Vagina (tissue), 2 donors: ENCODE measurements at regions not wholly inside any gene's neighbourhood (a gene's known extent, or its start where the extent isn't known, plus 50 kb on each side); places are given as distances from the start of the nearest gene placed in this dataset.

ENCODE experiments used
- DNase-seq, 2 donors: peaks; one replicate each; pipeline ENCODE4 v3.0.0-alpha.2; 2017; ENCODE audit errors: extremely low spot score in 2 of 2
- H3K27ac ChIP-seq: fragments of 200-600 bp; sonication (generic); one replicate; pipeline ENCODE4 v1.5.1; 2019
- H3K27me3 ChIP-seq: fragments of 200-600 bp; sonication (generic); one replicate; pipeline ENCODE4 v1.5.1; 2019
- H3K36me3 ChIP-seq, 2 donors: fragments of 200-600 bp; sonication (generic); one replicate each; pipeline ENCODE4 v1.5.1; 2017 to 2019
- H3K4me1 ChIP-seq: fragments of 200-600 bp; sonication (generic); one replicate; pipeline ENCODE4 v1.5.1; 2019
- H3K4me3 ChIP-seq, 2 donors: fragments of 200-600 bp; sonication (generic); 1 replicate in 1 of 2; 2 replicates in 1 of 2; pipeline ENCODE4 v1.5.1; 2016 to 2019
- H3K9me3 ChIP-seq: fragments of 200-600 bp; sonication (generic); one replicate; pipeline ENCODE4 v1.5.1; 2019
- CTCF ChIP-seq, 3 experiments: fragments of 450-650 bp in 2 of 3; fragments of 200-600 bp in 1 of 3; sonication (generic) in 1 of 3; IDR thresholded peaks; one replicate each; pipeline ENCODE4 v1.5.1; 2017 to 2019; ENCODE audit warnings: antibody characterized with exemption in 3 of 3, mild to moderate bottlenecking in 2 of 3, moderate library complexity in 2 of 3
- POLR2A ChIP-seq, 2 donors: fragments of 450-650 bp; IDR thresholded peaks; one replicate each; pipeline ENCODE4 v1.6.1; 2017; ENCODE audit warnings: antibody characterized with exemption in 2 of 2, mild to moderate bottlenecking in 2 of 2, moderate library complexity in 2 of 2
- POLR2AphosphoS5 ChIP-seq, 2 donors: sonication (generic); formaldehyde crosslinking; IDR thresholded peaks; one replicate each; pipeline ENCODE4 v1.9.0; 2017; ENCODE audit warnings: antibody characterized with exemption in 2 of 2, mild to moderate bottlenecking in 2 of 2, low read depth in 1 of 2; ENCODE audit not compliant: insufficient read depth in 1 of 2
- intact Hi-C: fragments of 100-400 bp; cut with DNase I; formaldehyde crosslinking; loops from one replicate; pipeline ENCODE4 v1.15.1; 2023

DNA sequence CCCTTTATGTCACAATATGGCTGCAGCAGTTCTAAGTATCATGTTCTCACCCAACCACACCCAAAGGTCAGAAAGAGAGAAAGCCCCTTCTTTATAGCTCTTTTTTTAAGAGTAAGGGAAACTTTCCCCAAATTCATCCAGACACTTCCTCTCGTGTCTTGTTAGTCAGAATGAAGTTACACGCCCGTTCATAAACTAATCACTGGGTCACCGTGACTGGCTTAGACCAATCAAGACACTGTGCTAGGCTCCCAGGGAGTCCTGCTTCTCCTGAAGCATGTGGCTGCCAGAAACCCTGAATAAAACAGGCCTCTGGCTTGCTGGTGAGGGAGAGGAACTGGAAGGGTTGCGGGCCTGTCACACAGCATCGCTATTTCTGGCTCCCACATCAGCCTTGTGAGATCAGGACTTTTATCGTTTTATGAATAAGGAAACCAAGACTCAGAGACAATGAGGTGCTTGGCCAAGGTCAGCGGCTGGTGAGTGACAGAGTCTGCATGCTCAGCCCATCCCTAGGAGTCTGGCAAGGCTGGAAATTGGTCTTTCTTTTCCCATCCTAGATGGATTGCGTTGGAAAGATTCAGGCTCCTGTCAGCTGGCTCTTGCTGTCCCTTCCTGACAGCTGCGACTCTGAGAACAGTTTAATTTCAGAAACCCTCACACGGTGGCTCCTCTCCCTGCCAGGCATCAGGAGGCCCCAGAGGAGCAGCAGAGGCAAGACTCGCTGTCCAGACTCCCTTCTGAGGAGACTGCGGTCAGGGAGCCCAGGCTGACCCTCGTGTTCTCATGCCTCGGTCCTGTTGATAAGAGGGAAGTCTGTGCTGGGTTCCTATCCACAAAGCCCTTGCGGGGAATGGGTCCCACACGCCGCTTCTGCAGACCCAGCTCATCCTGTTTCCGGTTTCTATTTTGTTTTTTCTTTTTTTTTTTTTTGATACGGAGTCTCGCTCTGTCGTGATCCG, 104.5 kb upstream of the TAF1B start:
- H3K4me3 ChIP-seq: peak overlapping the region; percentile 19 to 45
- intact Hi-C loops: no loop called here

DNA sequence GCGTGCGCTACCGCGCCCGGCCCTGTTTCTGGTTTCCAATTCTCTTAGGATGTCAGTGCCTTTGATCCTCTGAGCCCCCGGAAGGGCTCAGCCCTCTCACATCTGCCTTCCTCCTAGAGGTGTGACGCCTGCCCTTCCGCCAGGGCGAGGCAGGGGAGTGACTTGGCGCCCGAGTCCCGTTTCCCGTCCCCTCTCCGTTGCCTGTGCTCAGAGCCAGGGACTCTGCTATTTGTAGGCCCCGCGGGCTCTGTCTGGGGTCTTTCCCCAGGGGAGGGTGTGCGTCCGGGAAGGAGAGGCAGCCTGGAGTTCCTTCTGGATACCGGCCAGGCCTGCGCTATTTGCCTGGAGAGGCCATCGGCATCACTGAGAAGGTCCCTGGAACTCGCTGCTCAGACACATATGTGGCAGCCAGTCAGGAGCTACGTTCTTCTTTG, 103.7 kb upstream of the TAF1B start:
- peak overlapping the region; percentile 72 for H3K27ac ChIP-seq
- intact Hi-C loops: no loop called here
- H3K36me3 ChIP-seq: no peaks in the 10 kb centered on the region
- peaks cover 13% of the 10 kb centered on the region for H3K4me1 ChIP-seq
- peak; percentile 8 to 61 for TF ChIP-seq POLR2AphosphoS5 (IDR thresholded peaks at IDR 0.05; ENCODE audit: insufficient read depth in 1 of 2, low read depth in 1 of 2)
- TF ChIP-seq POLR2A (IDR thresholded peaks at IDR 0.05): no peak
- no peaks in the 10 kb centered on the region for H3K27me3 ChIP-seq
- DNase-seq: no peak
- H3K4me3 ChIP-seq: peak overlapping the region; percentile 19 to 45
- H3K9me3 ChIP-seq: no peaks in the 10 kb centered on the region

More for the DNA sequence above, 104.5 kb upstream of the TAF1B start:
- no peak for DNase-seq
- no peaks in the 10 kb centered on the region for H3K9me3 ChIP-seq
- TF ChIP-seq CTCF (IDR thresholded peaks at IDR 0.05) (no peak), POLR2A (IDR thresholded peaks at IDR 0.05) (no peak), POLR2AphosphoS5 (IDR thresholded peaks at IDR 0.05; ENCODE audit: insufficient read depth in 1 of 2, low read depth in 1 of 2) (no peak)
- H3K4me1 ChIP-seq: peaks cover 10% of the 10 kb centered on the region
- peak overlapping the region; percentile 72 for H3K27ac ChIP-seq
- H3K27me3 ChIP-seq: no peaks in the 10 kb centered on the region
- no peaks in the 10 kb centered on the region for H3K36me3 ChIP-seq

DNA sequence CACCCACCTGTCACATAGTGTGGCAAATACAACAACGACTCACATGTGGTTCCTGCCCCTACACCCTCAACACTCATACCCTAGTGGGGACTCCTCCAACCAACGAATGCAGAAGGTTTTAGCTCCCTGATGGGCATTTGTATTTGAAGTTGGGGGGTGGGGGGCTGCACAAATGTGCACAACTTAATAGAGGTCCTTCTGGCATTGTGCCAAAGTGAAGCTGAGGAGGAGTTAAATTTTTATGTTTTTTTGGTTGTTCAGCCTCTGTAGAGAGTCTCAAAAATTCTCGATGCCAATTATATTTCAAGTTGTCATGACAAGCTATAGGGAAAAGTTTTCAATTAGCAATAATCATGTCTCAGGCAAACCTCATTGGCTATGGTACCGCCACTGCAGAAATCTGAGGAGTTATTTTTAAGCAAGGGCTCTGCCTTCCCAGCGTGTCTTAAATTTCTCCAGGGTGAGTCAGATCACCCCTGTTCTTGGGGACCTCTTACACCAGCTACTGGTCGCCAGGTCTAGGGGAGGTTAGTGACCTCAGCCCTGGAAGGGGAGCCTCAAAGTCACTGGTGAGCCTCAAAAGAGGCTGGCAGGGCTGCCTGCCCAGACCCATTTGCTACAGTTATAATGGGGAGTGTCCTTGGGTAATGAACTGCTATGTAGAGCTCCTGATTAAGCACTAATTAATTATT, 102.7 kb upstream of the TAF1B start:
- DNase-seq: no peak
- H3K27me3 ChIP-seq: no peaks in the 10 kb centered on the region
- H3K4me1 ChIP-seq: peaks cover 21% of the 10 kb centered on the region
- no peak overlapping the region for H3K4me3 ChIP-seq
- no peak overlapping the region for H3K27ac ChIP-seq
- TF ChIP-seq POLR2AphosphoS5 (IDR thresholded peaks at IDR 0.05; ENCODE audit: insufficient read depth in 1 of 2, low read depth in 1 of 2) (no peak), CTCF (IDR thresholded peaks at IDR 0.05) (no peak)
- intact Hi-C loops: no loop called here
- H3K36me3 ChIP-seq: no peaks in the 10 kb centered on the region
- no peaks in the 10 kb centered on the region for H3K9me3 ChIP-seq

- H3K9me3 ChIP-seq: no peaks in the 10 kb centered on the region
- no peaks in the 10 kb centered on the region for H3K27me3 ChIP-seq
- H3K4me1 ChIP-seq: peaks cover 21% of the 10 kb centered on the region
- intact Hi-C loops: no loop called here
- no peak for DNase-seq
- no peaks in the 10 kb centered on the region for H3K36me3 ChIP-seq
- TF ChIP-seq CTCF (IDR thresholded peaks at IDR 0.05): no peak
- TF ChIP-seq POLR2AphosphoS5 (IDR thresholded peaks at IDR 0.05; ENCODE audit: insufficient read depth in 1 of 2, low read depth in 1 of 2): no peak
- TF ChIP-seq POLR2A (IDR thresholded peaks at IDR 0.05): no peak
- H3K4me3 ChIP-seq: no peak overlapping the region
- no peak overlapping the region for H3K27ac ChIP-seq
These were observed 102.2 kb upstream of the TAF1B start for GRCh38 chr2:9741110-9741509.

GRCh38 chr2:9742601-9743000, 100.7 kb upstream of the TAF1B start:
- no peak for TF ChIP-seq POLR2AphosphoS5 (IDR thresholded peaks at IDR 0.05; ENCODE audit: insufficient read depth in 1 of 2, low read depth in 1 of 2)
- TF ChIP-seq POLR2A (IDR thresholded peaks at IDR 0.05): no peak
- TF ChIP-seq CTCF (IDR thresholded peaks at IDR 0.05): no peak
- H3K27ac ChIP-seq: no peak overlapping the region
- no peaks in the 10 kb centered on the region for H3K27me3 ChIP-seq
- no peak for DNase-seq
- H3K36me3 ChIP-seq: no peaks in the 10 kb centered on the region
- peaks cover 21% of the 10 kb centered on the region for H3K4me1 ChIP-seq
- no peaks in the 10 kb centered on the region for H3K9me3 ChIP-seq
- no peak overlapping the region for H3K4me3 ChIP-seq
- intact Hi-C loops: no loop called here
